ENCODE measurements at regions not wholly inside any gene's neighbourhood (a gene's known extent, or its start where the extent isn't known, plus 50 kb on each side); places are given as distances from the start of the nearest gene placed in this dataset.
"Not testable (repeated sequence)": the region's sequence is repeated elsewhere in the genome, so short reads cannot be mapped to it uniquely, and the experiment has no call there.

- H3K27me3 Mint-ChIP-seq = no peaks in the 10 kb centered on the region
- H3K4me3 Mint-ChIP-seq = no peak overlapping the region
- CTCF ChIA-PET = no interaction called here
- peaks cover 2% of the 10 kb centered on the region for H3K9me3 Mint-ChIP-seq (ENCODE audit: low read depth)
- H3K36me3 Mint-ChIP-seq = no peaks in the 10 kb centered on the region
- DNase-seq (no peak), ATAC-seq (no peak)
- H3K4me1 Mint-ChIP-seq = peaks cover 13% of the 10 kb centered on the region
- H3K27ac Mint-ChIP-seq = no peak overlapping the region
Measured at GRCh38 chr9:31541721-31542281, 842.6 kb upstream of the ACO1 start.

GRCh38 chr9:31542384-31543055, 841.9 kb upstream of the ACO1 start:
- DNase-seq = peak; percentile 60
- peaks cover 2% of the 10 kb centered on the region for H3K9me3 Mint-ChIP-seq (ENCODE audit: low read depth)
- H3K4me1 Mint-ChIP-seq = peaks cover 13% of the 10 kb centered on the region
- peak overlapping the region; percentile 2 for H3K4me3 Mint-ChIP-seq
- CTCF ChIA-PET = interaction anchor here (0.7 kb wide), 1 partner anchor 195 kb away, joined by 3 read pairs; no protein-coding TSS in a partner anchor
- H3K27me3 Mint-ChIP-seq = no peaks in the 10 kb centered on the region
- H3K27ac Mint-ChIP-seq = no peak overlapping the region
- ATAC-seq = peak; percentile 87
- H3K36me3 Mint-ChIP-seq = no peaks in the 10 kb centered on the region

- H3K36me3 Mint-ChIP-seq = peaks cover 2% of the 10 kb centered on the region
- no peaks in the 10 kb centered on the region for H3K27me3 Mint-ChIP-seq
- no peak overlapping the region for H3K27ac Mint-ChIP-seq
- ATAC-seq (no peak), DNase-seq (no peak)
- H3K9me3 Mint-ChIP-seq (ENCODE audit: low read depth) = peaks cover 6% of the 10 kb centered on the region
- no peaks in the 10 kb centered on the region for H3K4me1 Mint-ChIP-seq
- CTCF ChIA-PET = no interaction called here
- H3K4me3 Mint-ChIP-seq = no peak overlapping the region
Measured at GRCh38 chr9:31554941-31555340, 829.5 kb upstream of the ACO1 start.

DNA sequence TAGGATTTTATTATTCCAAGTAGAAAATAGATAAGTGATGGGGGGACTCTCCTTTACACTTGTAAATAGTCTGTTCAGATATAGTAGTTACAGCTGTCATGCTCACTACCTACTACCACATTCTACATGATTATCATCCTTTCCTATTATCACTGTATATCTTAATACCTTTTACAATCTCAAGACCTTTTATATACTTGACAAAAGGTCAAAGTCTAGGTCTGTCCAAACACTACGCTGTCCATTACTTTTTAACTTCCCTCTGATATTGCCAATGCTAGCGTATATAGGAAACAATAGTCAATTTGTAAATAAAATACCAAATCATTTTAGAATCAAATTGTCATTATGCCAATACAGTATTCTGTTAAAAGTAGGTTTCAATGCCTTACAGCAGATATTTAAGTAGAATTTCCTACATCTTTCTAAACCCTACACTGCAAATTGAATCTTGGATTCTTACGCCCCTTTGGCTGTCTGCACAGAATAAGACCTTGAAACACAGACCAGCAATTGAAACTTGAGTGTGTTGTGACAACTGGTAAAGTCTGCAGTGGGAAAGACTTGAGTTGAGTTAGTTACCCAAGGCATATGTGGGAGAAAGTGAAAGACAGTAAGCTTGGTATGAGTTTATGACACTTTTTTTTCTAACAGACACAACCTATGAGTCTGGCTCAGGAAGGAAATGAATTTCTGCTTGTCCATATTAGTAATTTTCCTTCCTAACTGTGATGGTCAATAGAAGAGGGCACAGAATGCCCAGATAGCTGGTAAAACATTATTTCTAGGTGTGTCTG, 827.6 kb upstream of the ACO1 start:
- H3K27ac Mint-ChIP-seq = no peak overlapping the region

GRCh38 chr9:31572190-31572589, 812.3 kb upstream of the ACO1 start:
- DNase-seq; ATAC-seq; H3K4me1 Mint-ChIP-seq; CTCF ChIA-PET; H3K4me3 Mint-ChIP-seq; H3K9me3 Mint-ChIP-seq (ENCODE audit: low read depth); H3K27ac Mint-ChIP-seq; H3K27me3 Mint-ChIP-seq; H3K36me3 Mint-ChIP-seq: not testable (repeated sequence)

More for the DNA sequence above, 827.6 kb upstream of the ACO1 start:
- H3K27me3 Mint-ChIP-seq = no peaks in the 10 kb centered on the region
- CTCF ChIA-PET = no interaction called here
- no peaks in the 10 kb centered on the region for H3K4me1 Mint-ChIP-seq
- peaks cover 2% of the 10 kb centered on the region for H3K36me3 Mint-ChIP-seq
- peaks cover 8% of the 10 kb centered on the region for H3K9me3 Mint-ChIP-seq (ENCODE audit: low read depth)
- no peak for DNase-seq
- no peak for ATAC-seq
- no peak overlapping the region for H3K4me3 Mint-ChIP-seq

GRCh38 chr9:31573561-31573960, 810.9 kb upstream of the ACO1 start:
- Mint-ChIP-seq H3K27ac (no peak overlapping the region), H3K27me3 (no peaks in the 10 kb centered on the region), H3K36me3 (no peaks in the 10 kb centered on the region), H3K4me3 (no peak overlapping the region), H3K9me3 (ENCODE audit: low read depth) (peaks cover 2% of the 10 kb centered on the region), H3K4me1 (no peaks in the 10 kb centered on the region)
- ATAC-seq (no peak), DNase-seq (no peak)
- CTCF ChIA-PET = no interaction called here

DNA sequence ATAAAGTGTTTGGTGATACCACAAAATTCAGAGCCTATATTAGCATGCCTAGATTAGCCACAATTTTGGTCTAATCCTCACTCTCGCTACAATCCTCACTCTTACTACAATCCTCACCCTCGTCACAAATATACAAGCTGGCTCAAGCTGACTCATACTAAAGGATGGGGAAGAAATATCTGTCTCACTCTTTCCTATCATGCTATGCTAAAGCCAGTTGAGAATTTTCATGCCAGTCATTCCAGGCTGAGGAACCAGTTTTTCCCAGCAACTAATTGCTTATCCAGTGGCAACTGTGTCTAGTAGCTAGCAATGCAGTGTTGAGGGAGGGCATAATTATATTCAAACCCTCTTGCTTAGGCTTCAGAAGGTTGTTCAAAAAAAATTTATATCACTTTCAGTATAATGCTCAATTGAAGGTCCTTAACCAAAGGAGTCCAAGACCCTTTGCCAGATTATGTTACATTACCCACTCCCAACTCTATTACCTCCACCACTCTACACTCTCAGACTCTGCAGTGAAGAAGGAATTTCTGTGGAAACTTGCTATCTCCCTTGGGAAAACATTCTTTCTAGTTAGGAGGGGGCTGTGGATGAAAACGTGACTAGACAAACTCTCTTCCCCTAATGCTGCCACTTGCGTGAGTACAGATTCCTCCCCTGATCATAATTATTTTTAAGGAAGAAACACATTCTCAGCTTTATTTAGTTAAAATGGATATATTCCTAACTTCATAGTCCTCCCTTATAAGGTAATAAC, 810.3 kb upstream of the ACO1 start:
- H3K36me3 Mint-ChIP-seq = no peaks in the 10 kb centered on the region
- no peaks in the 10 kb centered on the region for H3K4me1 Mint-ChIP-seq
- H3K9me3 Mint-ChIP-seq (ENCODE audit: low read depth) = peaks cover 2% of the 10 kb centered on the region
- CTCF ChIA-PET = no interaction called here
- H3K27me3 Mint-ChIP-seq = no peaks in the 10 kb centered on the region
- ATAC-seq = no peak
- no peak overlapping the region for H3K27ac Mint-ChIP-seq
- no peak overlapping the region for H3K4me3 Mint-ChIP-seq
- DNase-seq = no peak

DNA sequence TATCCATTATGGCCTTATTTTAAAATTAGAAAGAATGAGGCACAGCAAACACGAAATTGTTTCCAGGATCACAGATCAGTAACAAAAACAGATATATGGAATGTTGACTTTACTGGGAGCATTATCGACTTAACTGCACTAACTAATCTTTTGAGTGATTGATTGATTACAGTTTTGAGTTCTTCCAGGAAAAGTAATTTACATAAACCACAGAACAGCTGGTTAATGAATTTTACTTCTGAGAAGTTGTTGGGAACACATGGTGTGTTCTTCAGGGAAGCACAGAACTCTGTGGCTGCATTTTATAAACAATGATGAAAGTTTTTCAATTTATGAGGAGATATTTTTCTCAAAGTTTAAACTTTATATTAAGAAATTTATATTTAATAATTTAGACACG, 802.4 kb upstream of the ACO1 start:
- no peak for DNase-seq
- Mint-ChIP-seq H3K4me3 (no peak overlapping the region), H3K4me1 (no peaks in the 10 kb centered on the region), H3K27me3 (no peaks in the 10 kb centered on the region), H3K9me3 (ENCODE audit: low read depth) (no peaks in the 10 kb centered on the region), H3K36me3 (no peaks in the 10 kb centered on the region), H3K27ac (no peak overlapping the region)
- ATAC-seq = no peak
- CTCF ChIA-PET = no interaction called here

DNA sequence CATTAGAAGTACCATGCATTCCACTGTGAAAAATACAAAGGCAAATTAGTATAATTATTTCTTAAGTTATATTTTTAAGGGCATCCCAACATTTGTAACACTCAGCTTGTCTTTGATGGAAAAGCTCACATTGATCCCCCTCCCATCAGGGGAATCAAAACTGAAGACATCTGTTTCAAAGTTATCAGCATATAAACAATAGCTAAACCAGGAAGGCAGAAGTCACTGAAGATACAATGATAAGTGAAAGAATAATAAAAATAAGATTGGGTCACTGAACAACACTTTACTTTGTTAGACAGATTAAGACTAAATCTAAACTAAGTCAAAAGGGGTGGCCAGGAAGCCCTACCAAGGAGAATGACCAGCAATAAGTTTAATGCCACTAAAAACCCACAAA, 801.9 kb upstream of the ACO1 start:
- ATAC-seq (no peak), DNase-seq (no peak)
- Mint-ChIP-seq H3K4me1 (no peaks in the 10 kb centered on the region), H3K4me3 (no peak overlapping the region), H3K27me3 (no peaks in the 10 kb centered on the region), H3K27ac (no peak overlapping the region), H3K36me3 (no peaks in the 10 kb centered on the region), H3K9me3 (ENCODE audit: low read depth) (no peaks in the 10 kb centered on the region)
- CTCF ChIA-PET = no interaction called here

GRCh38 chr9:31585158-31585557, 799.3 kb upstream of the ACO1 start:
- Mint-ChIP-seq H3K9me3 (ENCODE audit: low read depth) (no peaks in the 10 kb centered on the region), H3K4me1 (no peaks in the 10 kb centered on the region), H3K27ac (no peak overlapping the region), H3K36me3 (no peaks in the 10 kb centered on the region), H3K4me3 (no peak overlapping the region), H3K27me3 (no peaks in the 10 kb centered on the region)
- ATAC-seq = no peak
- CTCF ChIA-PET = no interaction called here
- DNase-seq = no peak

- no peak for ATAC-seq
- Mint-ChIP-seq H3K4me1 (no peaks in the 10 kb centered on the region), H3K27ac (no peak overlapping the region), H3K27me3 (no peaks in the 10 kb centered on the region), H3K9me3 (ENCODE audit: low read depth) (no peaks in the 10 kb centered on the region), H3K36me3 (no peaks in the 10 kb centered on the region), H3K4me3 (no peak overlapping the region)
- CTCF ChIA-PET = no interaction called here
- DNase-seq = no peak
Measured at GRCh38 chr9:31587146-31587545, 797.3 kb upstream of the ACO1 start.

GRCh38 chr9:31588006-31588405, 796.4 kb upstream of the ACO1 start:
- Mint-ChIP-seq H3K36me3 (no peaks in the 10 kb centered on the region), H3K9me3 (ENCODE audit: low read depth) (no peaks in the 10 kb centered on the region), H3K4me3 (no peak overlapping the region), H3K27me3 (no peaks in the 10 kb centered on the region), H3K4me1 (no peaks in the 10 kb centered on the region), H3K27ac (no peak overlapping the region)
- ATAC-seq (no peak), DNase-seq (no peak)
- CTCF ChIA-PET = no interaction called here

DNA sequence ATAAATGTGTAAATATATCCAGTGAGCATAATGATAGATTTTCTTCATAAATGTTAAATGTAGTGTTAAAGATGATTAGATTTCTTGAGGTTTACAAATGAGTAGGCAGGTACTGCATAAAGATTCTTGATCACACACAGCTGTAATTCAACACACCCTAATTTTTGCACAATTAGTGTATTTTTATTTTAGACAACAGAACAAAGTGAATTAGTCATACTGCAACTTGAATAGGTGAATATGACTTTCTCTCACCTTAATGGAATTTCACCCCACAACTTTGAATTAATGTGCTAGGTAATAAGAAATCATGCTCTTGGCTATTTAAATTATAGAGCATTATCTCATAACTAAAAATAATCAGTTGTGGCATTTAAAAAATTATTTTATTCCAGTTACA, 795.7 kb upstream of the ACO1 start:
- no peak for ATAC-seq
- no peaks in the 10 kb centered on the region for H3K27me3 Mint-ChIP-seq
- H3K27ac Mint-ChIP-seq = no peak overlapping the region
- H3K4me1 Mint-ChIP-seq = no peaks in the 10 kb centered on the region
- H3K9me3 Mint-ChIP-seq (ENCODE audit: low read depth) = no peaks in the 10 kb centered on the region
- CTCF ChIA-PET = no interaction called here
- DNase-seq = no peak
- H3K4me3 Mint-ChIP-seq = no peak overlapping the region
- H3K36me3 Mint-ChIP-seq = no peaks in the 10 kb centered on the region

DNA sequence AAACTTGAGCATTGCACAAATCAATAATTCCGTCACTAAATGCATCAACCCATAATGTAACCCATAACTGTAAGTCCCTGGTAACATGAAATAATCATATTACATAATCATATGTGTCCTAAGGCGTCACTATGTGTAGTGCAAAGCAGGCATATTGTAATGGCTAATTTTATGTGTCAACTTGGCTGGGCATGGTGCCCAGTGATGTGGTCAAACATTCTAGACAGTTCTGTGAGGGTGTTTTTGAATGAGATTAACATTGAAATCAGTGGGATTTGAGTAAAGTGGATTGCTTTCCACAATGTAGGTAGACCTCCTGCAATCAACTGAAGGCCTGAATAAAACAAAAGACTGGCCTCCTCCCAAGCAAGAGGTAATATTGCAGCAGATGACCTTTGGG, 794.4 kb upstream of the ACO1 start:
- Mint-ChIP-seq H3K9me3 (ENCODE audit: low read depth) (no peaks in the 10 kb centered on the region), H3K4me3 (no peak overlapping the region), H3K36me3 (no peaks in the 10 kb centered on the region), H3K27me3 (no peaks in the 10 kb centered on the region), H3K4me1 (no peaks in the 10 kb centered on the region), H3K27ac (no peak overlapping the region)
- ATAC-seq (no peak), DNase-seq (no peak)
- CTCF ChIA-PET = no interaction called here

Measured in activated CD8-positive, alpha-beta memory T cell treated with anti-CD3 and anti-CD28 coated beads, Interleukin-2, amount 10 ng/mL, durations not matched to agents 7 days and 5 days (primary cell).